K562 (cell line): ENCODE measurements at regions not wholly inside any gene's neighbourhood (a gene's known extent, or its start where the extent isn't known, plus 50 kb on each side); places are given as distances from the start of the nearest gene placed in this dataset.

Experiments
- ATAC-seq: fragments of 200-7000 bp; cut with Tn5 transposase; 3 replicates; pipeline ENCODE4 v1.9.1; 2020; ENCODE audit warnings: moderate library complexity
- BruUV-seq: library from RNA; stranded (reverse); fragments of 400-500 nt; replicated peaks from 2 replicates; lab custom pipeline; 2021; lab: Mats Ljungman, UMichigan
- CTCF ChIA-PET: fragments of 300-600 bp; formaldehyde crosslinking; extraction: SDS; loops from one replicate; lab custom pipeline; 2021; ENCODE audit warnings: low intra/inter-chr PET ratio; lab: Yijun Ruan, JAX
- POLR2A ChIA-PET: fragments of 300-600, 350-650 bp; sonication (Branson Sonifier 250); formaldehyde crosslinking; extraction: SDS; loops from one replicate; lab custom pipeline; 2021; ENCODE audit warnings: antibody characterized with exemption, inconsistent platforms; lab: Yijun Ruan, JAX
- DNase-seq, 4 experiments: peaks; one replicate each; pipeline versions ENCODE4 v3.0.0 to v3.0.0-alpha.2; 2011 to 2018; ENCODE audit warnings: low spot score in 3 of 4, mixed read lengths in 3 of 4; ENCODE audit errors: extremely low read depth in 1 of 4
- FAIRE-seq: peaks from 2 replicates; lab custom pipeline; 2011; peaks lifted over from hg19 to GRCh38; lab: Jason Lieb, UNC
- H2AFZ ChIP-seq: 2 replicates; pipeline ENCODE4 v1.6.0; 2011; ENCODE audit warnings: low read depth, low read length, control low read depth, inconsistent platforms
- H3K27ac ChIP-seq: fragments of 200-600 bp; 3 replicates; pipeline ENCODE4 v1.8.0; 2011; ENCODE audit warnings: low read depth, mild to moderate bottlenecking, control low read depth, inconsistent platforms, low read length, moderate library complexity, mixed read lengths; ENCODE audit errors: extremely low read depth
- H3K27me3 ChIP-seq, 2 experiments: fragments of 300-600 bp in 1 of 2; 2 replicates in 1 of 2; 3 replicates in 1 of 2; pipeline versions ENCODE4 v1.6.0 to v1.8.0; 2011; ENCODE audit warnings: inconsistent platforms in 2 of 2, low read length in 2 of 2, mild to moderate bottlenecking in 1 of 2, mixed read lengths in 1 of 2, moderate library complexity in 1 of 2; ENCODE audit not compliant: control insufficient read depth in 2 of 2, insufficient read depth in 2 of 2
- H3K36me3 ChIP-seq: fragments of 300-600 bp; 3 replicates; pipeline ENCODE4 v1.8.0; 2011; ENCODE audit warnings: mild to moderate bottlenecking, low read length, inconsistent platforms; ENCODE audit not compliant: control insufficient read depth, insufficient read depth
- H3K4me1 ChIP-seq, 2 experiments: fragments of 200-600 bp in 1 of 2; replicated peaks in 1 of 2; 2 replicates in 1 of 2; 3 replicates in 1 of 2; pipeline versions ENCODE4 v1.5.1 to v1.8.0; 2011; ENCODE audit warnings: inconsistent platforms in 2 of 2, low read length in 2 of 2, mild to moderate bottlenecking in 1 of 2, mixed read lengths in 1 of 2, moderate library complexity in 1 of 2; ENCODE audit not compliant: control insufficient read depth in 2 of 2, insufficient read depth in 2 of 2
- H3K4me2 ChIP-seq: 2 replicates; pipeline ENCODE4 v1.6.1; 2011; ENCODE audit warnings: low read length, control low read depth, inconsistent platforms, mixed read lengths; ENCODE audit not compliant: insufficient read depth
- H3K4me3 ChIP-seq: fragments of 200-600 bp; sonication (generic), shearing (Covaris generic); 2 replicates; pipeline ENCODE4 v1.5.1; 2016; ENCODE audit warnings: control low read depth, inconsistent platforms
- H3K79me2 ChIP-seq: fragments of 200-600 bp; 3 replicates; pipeline ENCODE4 v1.8.0; 2011; ENCODE audit warnings: low read length, inconsistent platforms; ENCODE audit not compliant: control insufficient read depth, insufficient read depth
- H3K9ac ChIP-seq, 2 experiments: 2 replicates each; pipeline versions ENCODE4 v1.6.0 to v1.6.1; 2011; ENCODE audit warnings: low read depth in 2 of 2, low read length in 2 of 2, control low read depth in 1 of 2, inconsistent platforms in 1 of 2, mild to moderate bottlenecking in 1 of 2, mixed read lengths in 1 of 2; ENCODE audit not compliant: insufficient read depth in 1 of 2
- H3K9me1 ChIP-seq: one replicate; pipeline ENCODE4 v1.6.0; 2011; ENCODE audit warnings: inconsistent platforms, mild to moderate bottlenecking, low read length, moderate library complexity; ENCODE audit not compliant: control insufficient read depth, insufficient read depth
- H3K9me3 ChIP-seq: replicated peaks from 2 replicates; pipeline ENCODE4 v1.5.1; 2011; ENCODE audit warnings: low read depth, low read length, inconsistent platforms; ENCODE audit not compliant: control insufficient read depth, insufficient read depth
- H4K20me1 ChIP-seq: replicated peaks from 2 replicates; pipeline ENCODE4 v1.6.1; 2011; ENCODE audit warnings: low read length, inconsistent platforms, mixed read lengths; ENCODE audit not compliant: control insufficient read depth, insufficient read depth
- DPF2 ChIP-seq: fragments of 450-650 bp; IDR thresholded peaks from 2 replicates; pipeline ENCODE4 v1.6.1; 2016
- EHMT2 ChIP-seq: fragments of 450-650 bp; IDR thresholded peaks from 2 replicates; pipeline ENCODE4 v1.6.1; 2018; ENCODE audit warnings: antibody characterized with exemption
- FOXA1 ChIP-seq: fragments of 450-650 bp; IDR thresholded peaks from 2 replicates; pipeline ENCODE4 v1.6.1; 2016; ENCODE audit warnings: mild to moderate bottlenecking, borderline replicate concordance
- GATAD2A ChIP-seq: fragments of 450-650 bp; IDR thresholded peaks from 2 replicates; pipeline ENCODE4 v1.6.1; 2017
- HEY1 ChIP-seq: fragments of 250-450 bp; sonication (Bioruptor Pico); IDR thresholded peaks from 2 replicates; pipeline ENCODE4 v1.5.0; 2020; ENCODE audit warnings: mild to moderate bottlenecking, moderate library complexity, borderline replicate concordance
- NELFE ChIP-seq: IDR thresholded peaks from 2 replicates; pipeline ENCODE4 v1.6.1; 2011; ENCODE audit warnings: mild to moderate bottlenecking; ENCODE audit not compliant: insufficient read depth, insufficient read length
- PBX2 ChIP-seq, 2 experiments: IDR thresholded peaks in 1 of 2; conservative IDR thresholded peaks in 1 of 2; 2 replicates each; pipeline ENCODE4 v1.6.1; 2016; ENCODE audit warnings: low read depth in 2 of 2, mild to moderate bottlenecking in 1 of 2, missing compliant biosample characterization in 1 of 2, missing genetic modification characterization in 1 of 2, moderate library complexity in 1 of 2
- POLR3G ChIP-seq: IDR thresholded peaks from 2 replicates; pipeline ENCODE4 v1.6.1; 2011; ENCODE audit not compliant: insufficient read length, insufficient replicate concordance; ENCODE audit errors: extremely low read depth
- PYGO2 ChIP-seq: fragments of 450-650 bp; IDR thresholded peaks from 2 replicates; pipeline ENCODE4 v1.6.1; 2016; ENCODE audit warnings: mild to moderate bottlenecking, missing genetic modification characterization, moderate library complexity, missing compliant biosample characterization
- RFX7 ChIP-seq: fragments of 250-450 bp; sonication (Bioruptor Pico); IDR thresholded peaks from 2 replicates; pipeline ENCODE4 v1.5.1; 2021; ENCODE audit warnings: mild to moderate bottlenecking
- ZNF280A ChIP-seq: fragments of 450-650 bp; IDR thresholded peaks from 2 replicates; pipeline ENCODE4 v1.6.1; 2018; ENCODE audit warnings: mild to moderate bottlenecking, low read depth; ENCODE audit not compliant: partially characterized antibody
- ZNF384 ChIP-seq: IDR thresholded peaks from 2 replicates; pipeline ENCODE4 v1.6.1; 2012; ENCODE audit warnings: low read depth, low read length, improper control_type of control experiment
- WGBS: fragments of 100-300 bp; shearing (Covaris generic); methylation state at CpG from one replicate; pipeline ENCODE4 v1.1.6; 2016; ENCODE audit warnings: low coverage, mixed read lengths; ENCODE audit not compliant: insufficient coverage; ENCODE audit errors: missing lambda C conversion rate; 5-methylcytosine and 5-hydroxymethylcytosine counted together
- in situ Hi-C: fragments of 300-500 bp; cut with MboI; formaldehyde crosslinking; loops from 4 replicates; pipeline ENCODE4 v1.15.0; 2018; ENCODE audit warnings: inconsistent platforms, mixed read lengths
- intact Hi-C: fragments of 100-400 bp; cut with micrococcal nuclease; formaldehyde crosslinking; loops from 2 replicates; pipeline ENCODE4 v1.14.2; 2022

GRCh38 chr9:71515107-71515506 is 253.2 kb downstream of the CEMIP2 start:
- intact Hi-C loops = no loop called here
- TF ChIP-seq DPF2 = no peak
- TF ChIP-seq ZNF384 = no peak
- no TSS peak for BruUV-seq

GRCh38 chr9:71514344-71514975 is 253.9 kb downstream of the CEMIP2 start:
- in situ Hi-C loops (no loop called here), intact Hi-C loops (no loop called here)
- Histone ChIP-seq H3K9ac (no peak overlapping the region), H3K9me1 (no peaks in the 10 kb centered on the region), H3K27me3 (peaks cover 0 to 3% of the 10 kb centered on the region in 2 experiments; a peak in 2 of 5 replicates), H4K20me1 (no peaks in the 10 kb centered on the region), H3K4me2 (no peak overlapping the region), H3K4me1 (no peaks in the 10 kb centered on the region), H3K27ac (no peak overlapping the region), H3K4me3 (no peak overlapping the region), H3K79me2 (no peaks in the 10 kb centered on the region), H2AFZ (no peak overlapping the region), H3K9me3 (no peaks in the 10 kb centered on the region; the same call in 1 of the 2 replicates), H3K36me3 (no peaks in the 10 kb centered on the region)
- DNase-seq (no peak), FAIRE-seq (no peak), ATAC-seq (no peak)
- 0% methylated on average over 2 of the region's 2 CpGs for WGBS
- BruUV-seq = no TSS peak
- CTCF ChIA-PET = no interaction called here
- POLR2A ChIA-PET = no interaction called here
- no peak for TF ChIP-seq PBX2 (CRISPR knock-in tag; IDR thresholded peaks at IDR 0.05; ENCODE audit: low read depth)
- TF ChIP-seq PBX2 (tag; conservative IDR thresholded peaks at IDR 0.05; ENCODE audit: low read depth) = no peak
- TF ChIP-seq HEY1 (CRISPR knock-in tag) = no peak
- TF ChIP-seq PYGO2 (tag) = no peak
- no peak for TF ChIP-seq GATAD2A
- TF ChIP-seq POLR3G = no peak
- no peak for TF ChIP-seq ZNF280A
- TF ChIP-seq FOXA1 = no peak
- no peak for TF ChIP-seq EHMT2
- no peak for TF ChIP-seq NELFE
- TF ChIP-seq RFX7 (CRISPR knock-in tag) = no peak

More at GRCh38 chr9:71515107-71515506, 253.2 kb downstream of the CEMIP2 start:
- Histone ChIP-seq H3K36me3 (no peaks in the 10 kb centered on the region), H3K9ac (no peak overlapping the region), H3K4me3 (no peak overlapping the region), H3K9me3 (no peaks in the 10 kb centered on the region; the same call in 1 of the 2 replicates), H3K9me1 (no peaks in the 10 kb centered on the region), H3K79me2 (no peaks in the 10 kb centered on the region), H3K4me1 (no peaks in the 10 kb centered on the region), H4K20me1 (no peaks in the 10 kb centered on the region), H3K27ac (no peak overlapping the region), H2AFZ (no peak overlapping the region), H3K27me3 (peaks cover 0 to 3% of the 10 kb centered on the region in 2 experiments; a peak in 2 of 5 replicates), H3K4me2 (no peak overlapping the region)
- ChIA-PET POLR2A (no interaction called here), CTCF (no interaction called here)
- ATAC-seq = no peak
- 0% methylated on average over 4 of the region's 4 CpGs for WGBS
- FAIRE-seq = no peak
- DNase-seq = no peak
- in situ Hi-C loops = no loop called here
